HEK293 (cell line): ENCODE measurements at regions not wholly inside any gene's neighbourhood (a gene's known extent, or its start where the extent isn't known, plus 50 kb on each side); places are given as distances from the start of the nearest gene placed in this dataset.

ENCODE experiments used
- CTCF ChIP-seq: fragments of 450-650 bp; formaldehyde crosslinking; IDR thresholded peaks from 2 replicates; pipeline ENCODE4 v1.5.1; 2016; ENCODE audit warnings: missing biosample characterization, missing genetic modification characterization
- PRDM1 ChIP-seq: fragments of 450-650 bp; formaldehyde crosslinking; IDR thresholded peaks from 2 replicates; pipeline ENCODE4; 2016; ENCODE audit warnings: missing biosample characterization, missing genetic modification characterization
- ZFP69B ChIP-seq: fragments of 450-650 bp; formaldehyde crosslinking; IDR thresholded peaks from 2 replicates; pipeline ENCODE4 v1.5.1; 2016; ENCODE audit warnings: missing biosample characterization, missing genetic modification characterization
- ZNF621 ChIP-seq: fragments of 450-650 bp; formaldehyde crosslinking; IDR thresholded peaks from 2 replicates; pipeline ENCODE4 v1.5.1; 2017; ENCODE audit warnings: missing biosample characterization, missing genetic modification characterization
- ZNF639 ChIP-seq: fragments of 450-650 bp; formaldehyde crosslinking; IDR thresholded peaks from 2 replicates; pipeline ENCODE4 v1.5.1; 2016; ENCODE audit warnings: missing biosample characterization, missing genetic modification characterization

- TF ChIP-seq PRDM1 (no peak), ZNF621 (tag by site-specific recombination) (no peak), ZFP69B (tag by site-specific recombination) (no peak), ZNF639 (tag by site-specific recombination) (no peak), CTCF (tag by site-specific recombination) (no peak)
These were observed 105.4 kb upstream of the RHOBTB1 start for GRCh38 chr10:61049386-61049785.
